HG03432 (cell line): ENCODE measurements at regions not wholly inside any gene's neighbourhood (a gene's known extent, or its start where the extent isn't known, plus 50 kb on each side); places are given as distances from the start of the nearest gene placed in this dataset.

Source experiments
- ATAC-seq: cut with Tn5 transposase; IDR thresholded peaks from one replicate; pipeline ENCODE4 v1.9.1; 2021; ENCODE audit warnings: mild to moderate bottlenecking, moderate library complexity; ENCODE audit not compliant: unreplicated experiment

DNA sequence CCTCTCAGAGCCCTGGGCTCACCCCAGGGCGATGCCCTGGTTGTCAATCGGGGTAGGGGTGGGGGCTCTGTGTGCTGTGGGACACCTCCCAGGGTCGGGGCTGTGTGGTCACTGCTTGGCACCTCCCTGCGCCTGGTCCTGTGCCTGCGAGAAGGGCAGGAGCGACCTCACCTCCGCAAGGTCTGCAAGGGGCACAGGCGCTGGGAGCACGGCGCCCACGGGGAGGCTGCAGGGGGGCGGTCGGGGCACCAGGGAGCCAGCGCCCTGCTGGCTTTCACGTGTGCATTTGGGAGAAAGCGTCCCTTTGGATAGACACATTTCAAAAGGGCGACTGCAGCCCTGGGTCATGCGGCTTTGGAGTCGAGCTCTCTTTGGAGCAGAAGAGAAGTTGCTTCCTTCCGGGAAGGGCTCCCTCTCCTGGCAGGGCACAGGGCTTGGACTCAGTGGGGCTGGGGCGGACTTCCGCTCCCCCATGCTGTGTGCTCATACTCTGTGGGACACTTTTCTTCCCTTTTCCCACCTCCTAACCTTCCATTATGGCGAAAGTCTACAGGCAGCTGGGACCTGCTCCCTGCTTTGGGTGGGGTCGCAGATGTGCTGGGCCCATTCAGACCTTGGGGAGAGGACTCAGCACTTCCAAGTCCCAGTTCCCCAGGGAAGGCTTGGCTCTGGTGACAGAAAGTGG lies 52.9 kb upstream of the SLC28A3 start:
- ATAC-seq, result no peak

- no peak for ATAC-seq
These were observed 53.5 kb upstream of the SLC28A3 start for GRCh38 chr9:84394036-84394435.

GRCh38 chr9:84397151-84397728 lies 56.7 kb upstream of the SLC28A3 start:
- peak; percentile 89 for ATAC-seq

DNA sequence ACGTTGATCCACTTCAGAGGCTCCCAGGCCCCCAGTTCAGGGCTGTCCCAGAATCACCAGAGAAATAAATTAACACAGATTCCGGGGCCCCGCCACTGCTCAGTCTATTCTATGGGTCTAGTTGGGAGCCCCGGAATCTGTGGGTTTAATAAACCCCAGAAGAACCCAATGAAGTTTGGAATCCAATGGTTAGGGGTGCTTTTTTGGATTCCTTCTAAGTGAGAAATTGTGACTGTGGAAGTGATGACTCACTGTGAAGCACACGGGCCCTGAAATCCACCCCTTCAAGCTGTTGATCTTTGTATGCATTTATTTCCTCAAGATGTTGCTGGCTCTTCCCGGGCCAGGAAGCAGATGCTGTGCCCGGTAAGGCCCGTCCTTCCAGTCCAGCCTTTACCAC lies 57.3 kb upstream of the SLC28A3 start:
- ATAC-seq, result peak; percentile 12

DNA sequence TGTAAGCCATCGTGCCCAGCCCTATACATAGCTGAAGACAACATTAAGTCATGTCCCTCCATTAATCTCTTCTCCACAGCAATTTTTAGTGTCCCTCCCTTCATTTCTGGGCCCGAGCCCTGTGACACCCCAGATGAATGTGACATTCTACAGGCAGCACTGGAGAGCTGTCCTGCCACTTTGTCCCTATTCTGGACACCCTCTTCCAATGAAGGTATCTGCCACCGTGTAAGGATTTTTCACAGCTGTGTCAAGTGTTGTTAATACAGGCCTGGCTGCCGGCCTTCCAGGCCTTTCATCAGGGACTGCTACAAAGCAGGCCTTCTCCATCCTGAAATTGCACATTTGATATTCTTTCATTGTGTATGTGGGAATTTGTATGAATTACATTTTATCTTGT lies 62.0 kb upstream of the SLC28A3 start:
- no peak for ATAC-seq

- no peak for ATAC-seq
These were observed 62.7 kb upstream of the SLC28A3 start for GRCh38 chr9:84403288-84403687.

DNA sequence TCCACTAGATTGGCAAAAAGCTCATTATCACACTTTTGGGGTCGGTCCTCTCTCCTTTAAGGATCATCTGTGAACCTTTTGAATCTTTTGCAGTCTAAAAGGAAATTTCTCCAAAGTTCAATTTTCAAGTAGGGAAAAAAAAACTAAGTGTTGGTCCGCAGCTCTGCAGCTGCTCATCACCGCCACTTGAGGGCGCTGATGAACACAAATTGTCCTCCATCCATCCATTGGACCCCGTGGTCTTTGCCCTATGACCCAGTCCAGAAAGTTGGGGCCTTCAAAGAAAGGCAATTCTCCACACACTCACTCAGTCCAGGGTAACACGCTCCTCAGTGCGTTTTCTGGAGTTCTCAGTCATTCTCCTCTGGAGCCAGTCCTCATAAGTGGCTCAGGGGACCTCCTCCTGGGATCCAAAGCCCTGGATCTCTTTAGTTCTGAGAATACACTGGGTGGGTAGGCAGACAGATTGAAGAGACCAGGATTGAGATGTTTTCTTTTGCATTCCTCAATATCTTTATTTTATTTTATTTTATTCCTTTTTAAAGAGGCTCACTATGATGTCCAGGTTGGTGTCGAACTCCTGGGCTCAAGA lies 63.6 kb upstream of the SLC28A3 start:
- no peak for ATAC-seq

DNA sequence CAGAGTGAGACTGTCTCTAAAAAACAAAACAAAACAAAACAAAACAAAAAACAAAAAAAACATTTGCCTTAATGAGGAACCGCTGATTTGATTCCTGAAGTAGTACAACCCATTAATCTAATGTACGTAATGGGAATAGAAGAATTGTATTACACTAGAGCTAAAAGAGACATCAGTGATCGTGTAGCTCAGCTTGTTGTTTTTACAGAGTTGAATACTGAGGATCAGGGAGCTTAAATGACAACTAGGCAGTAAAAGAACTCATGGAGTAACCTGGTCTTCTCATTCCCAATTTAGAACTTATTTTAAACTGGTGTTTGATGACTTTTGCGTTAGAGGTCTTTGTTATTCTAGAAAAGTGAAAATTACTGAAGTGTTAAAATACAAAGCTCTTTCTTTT lies 65.1 kb upstream of the SLC28A3 start:
- ATAC-seq, result no peak

- no peak for ATAC-seq
These were observed 67.9 kb upstream of the SLC28A3 start for GRCh38 chr9:84408416-84408815.

- no peak for ATAC-seq
These were observed 71.2 kb upstream of the SLC28A3 start for GRCh38 chr9:84411683-84412267.

DNA sequence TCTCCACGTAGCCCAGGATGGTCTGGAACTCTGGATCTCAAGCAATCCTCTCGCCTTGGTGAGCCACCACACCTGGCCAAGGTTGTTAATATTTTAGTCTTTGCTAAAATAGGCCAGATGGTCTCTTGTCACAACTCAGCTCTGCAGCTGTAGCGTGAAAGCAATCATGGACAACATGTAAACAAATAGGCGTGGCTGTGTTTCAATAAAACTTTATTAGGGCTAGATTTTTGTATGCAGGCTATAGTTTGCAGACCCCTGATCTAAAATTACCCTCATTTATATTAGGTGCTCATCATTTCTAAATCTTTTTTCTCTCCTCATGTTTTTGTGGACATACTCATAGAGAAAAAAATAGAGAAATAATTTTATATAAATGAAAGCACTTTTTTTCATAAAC lies 72.1 kb upstream of the SLC28A3 start:
- no peak for ATAC-seq

GRCh38 chr9:84413301-84413700 lies 72.7 kb upstream of the SLC28A3 start:
- no peak for ATAC-seq

DNA sequence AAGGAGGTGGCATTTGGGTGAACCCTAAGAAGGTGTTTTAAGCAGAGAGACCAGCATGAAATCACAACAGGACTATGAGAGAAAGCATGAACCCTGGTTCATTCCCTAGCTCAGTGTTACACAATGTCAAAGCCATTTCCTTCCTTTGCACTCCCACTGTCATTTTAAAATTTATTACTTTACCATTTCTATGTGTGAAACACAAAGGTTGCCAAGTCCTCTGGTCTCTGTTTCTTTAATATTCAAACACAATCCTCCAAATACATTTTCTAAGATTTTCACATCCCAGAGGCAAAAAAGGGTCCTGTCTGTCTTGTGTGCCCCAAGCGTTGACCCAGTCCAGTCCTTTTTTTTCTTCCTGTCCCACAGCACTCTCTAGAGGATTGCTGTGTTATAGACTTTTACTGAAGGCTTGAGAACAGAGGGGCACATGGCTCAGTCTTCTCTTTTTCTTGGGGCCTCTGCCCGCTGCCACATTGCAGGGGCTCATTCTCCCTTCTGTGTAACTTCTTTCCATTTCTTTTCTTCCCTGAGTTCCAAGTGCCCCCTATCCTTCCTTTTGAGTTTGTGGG lies 78.6 kb upstream of the SLC28A3 start:
- no peak for ATAC-seq

GRCh38 chr9:84424931-84425330 lies 84.4 kb upstream of the SLC28A3 start:
- no peak for ATAC-seq

GRCh38 chr9:84432746-84433145 lies 92.2 kb upstream of the SLC28A3 start:
- no peak for ATAC-seq

- ATAC-seq, result no peak
These were observed 95.3 kb upstream of the SLC28A3 start for GRCh38 chr9:84435902-84436301.

DNA sequence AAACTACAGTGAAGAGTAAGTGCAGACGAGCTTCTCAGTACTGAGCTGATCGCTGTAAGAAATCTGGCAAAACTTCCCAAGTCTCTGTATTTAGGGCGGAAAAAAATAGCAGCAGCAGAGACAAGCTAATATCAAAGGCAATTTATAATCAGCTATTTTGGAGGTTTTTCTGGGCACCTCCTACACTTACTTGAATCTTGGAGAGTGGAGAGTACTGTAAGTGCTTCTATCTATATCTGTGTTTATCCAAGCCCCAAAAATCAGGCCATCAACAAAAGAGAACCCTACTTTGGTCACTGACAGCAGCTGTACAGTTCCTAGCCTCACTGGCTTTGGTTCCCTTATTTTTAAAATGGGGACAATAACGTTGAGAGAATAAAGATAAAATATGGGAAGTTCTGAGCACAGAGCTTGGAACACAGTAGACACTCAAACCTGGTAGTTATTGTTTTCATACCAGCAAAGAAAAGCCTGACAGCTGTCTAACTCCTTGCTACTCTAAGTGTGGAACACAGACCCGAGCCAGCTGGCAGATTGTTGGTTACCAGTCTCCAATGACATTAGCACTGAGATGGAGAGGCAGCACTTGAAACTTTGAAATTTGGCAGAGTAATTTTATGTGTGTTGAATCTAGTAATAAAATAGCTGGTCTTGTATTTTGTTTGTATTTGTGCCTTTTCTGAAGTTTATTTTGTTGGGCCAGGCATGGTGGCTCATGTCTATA lies 96.0 kb upstream of the SLC28A3 start:
- ATAC-seq, result no peak

DNA sequence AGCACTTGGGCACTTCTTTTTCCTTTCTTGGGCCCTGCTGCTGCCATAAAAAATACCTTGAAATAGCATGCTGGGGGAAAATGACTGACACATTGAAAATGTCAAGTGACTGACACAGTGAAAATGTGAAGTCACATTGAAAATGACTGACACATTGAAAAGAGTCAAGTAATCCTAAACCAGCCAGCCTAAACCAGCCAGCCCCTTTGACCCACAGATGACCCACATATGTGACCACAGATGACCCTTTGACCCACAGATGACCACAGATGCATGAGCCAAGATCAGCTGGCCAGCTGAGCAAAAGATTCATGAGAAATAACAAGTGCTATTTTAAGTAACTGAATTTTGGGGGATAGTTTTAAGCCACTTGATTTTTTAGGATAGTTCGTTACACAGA lies 97.8 kb upstream of the SLC28A3 start:
- no peak for ATAC-seq

DNA sequence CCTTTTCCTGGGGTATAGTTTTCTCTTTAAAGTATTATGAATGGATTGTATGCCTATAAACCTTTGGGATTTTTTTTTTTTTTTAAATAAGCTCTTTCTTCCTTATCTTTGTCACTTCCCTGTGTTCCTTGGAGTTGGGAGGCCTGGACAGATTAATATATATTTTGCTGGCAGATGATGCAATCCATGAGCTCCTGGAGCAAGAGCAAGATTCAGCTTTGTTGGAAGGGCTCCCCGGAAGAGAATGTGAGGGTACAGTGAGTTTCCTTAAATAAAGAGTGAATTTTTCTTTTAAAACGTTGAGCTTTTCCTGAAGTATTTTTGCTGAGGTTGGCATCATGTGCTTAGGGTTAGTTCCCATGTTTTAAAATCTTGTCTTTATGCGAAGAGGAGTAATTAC lies 98.7 kb upstream of the SLC28A3 start:
- no peak for ATAC-seq

GRCh38 chr9:84442712-84443111 lies 102.2 kb upstream of the SLC28A3 start:
- ATAC-seq, result no peak

GRCh38 chr9:84445737-84446136 lies 105.2 kb upstream of the SLC28A3 start:
- ATAC-seq, result no peak
